Mesodermal cell (in vitro differentiated cells): ENCODE measurements at regions not wholly inside any gene's neighbourhood (a gene's known extent, or its start where the extent isn't known, plus 50 kb on each side); places are given as distances from the start of the nearest gene placed in this dataset.
"Not testable (repeated sequence)": the region's sequence is repeated elsewhere in the genome, so short reads cannot be mapped to it uniquely, and the experiment has no call there.

Experiments used
- H3K27ac ChIP-seq: 2 replicates; pipeline ENCODE4 v1.7.0; 2013; ENCODE audit warnings: mild to moderate bottlenecking, low read depth, low read length, moderate library complexity; ENCODE audit not compliant: severe bottlenecking
- H3K36me3 ChIP-seq: 2 replicates; pipeline ENCODE4 v1.7.1; 2013; ENCODE audit warnings: mild to moderate bottlenecking, low read length, moderate library complexity; ENCODE audit not compliant: control insufficient read depth, insufficient read depth
- H3K4me1 ChIP-seq: one replicate; pipeline ENCODE4 v1.7.1; 2013; ENCODE audit warnings: mild to moderate bottlenecking, low read length; ENCODE audit not compliant: insufficient read depth, control insufficient read depth, poor library complexity, severe bottlenecking
- H3K4me3 ChIP-seq: 2 replicates; pipeline ENCODE4 v1.7.0; 2013; ENCODE audit warnings: low read length, control low read depth, mild to moderate bottlenecking; ENCODE audit not compliant: insufficient read depth, poor library complexity, severe bottlenecking; ENCODE audit errors: extremely low read depth
- H3K9me3 ChIP-seq: 2 replicates; pipeline ENCODE4 v1.7.1; 2013; ENCODE audit warnings: mild to moderate bottlenecking, low read length, moderate library complexity; ENCODE audit not compliant: control insufficient read depth
- WGBS, 2 experiments: methylation state at CpG; one replicate each; pipeline ENCODE4 v1.1.5; 2013; ENCODE audit warnings: missing lambda C conversion rate in 2 of 2; ENCODE audit not compliant: insufficient coverage in 2 of 2; 5-methylcytosine and 5-hydroxymethylcytosine counted together

DNA sequence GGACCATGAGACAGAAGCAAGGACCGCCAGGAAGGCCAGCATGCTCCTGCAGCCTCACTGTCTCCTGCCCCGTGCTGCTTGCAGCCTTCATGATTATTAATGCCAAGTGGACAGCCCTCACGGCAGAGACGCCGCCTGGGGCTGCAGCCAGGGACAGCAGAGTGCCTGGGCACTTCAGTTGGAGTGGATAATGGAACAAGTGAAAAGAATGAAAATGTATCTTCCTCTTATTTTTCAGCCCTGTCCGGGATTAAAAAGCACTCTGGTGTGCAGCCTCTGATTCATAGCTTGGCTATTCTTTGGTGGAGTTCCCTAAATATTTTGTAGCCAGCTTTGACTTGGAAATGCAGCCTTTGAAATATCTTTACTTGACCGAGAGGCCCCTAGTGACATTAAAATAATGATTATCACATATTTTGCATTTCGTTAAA lies 1404.2 kb downstream of the BRD1 start:
- 90 to 98% methylated on average over 5 to 6 of the region's 8 CpGs for WGBS, 2 experiments
- no peaks in the 10 kb centered on the region for H3K9me3 ChIP-seq
- H3K27ac ChIP-seq: no peak overlapping the region
- H3K4me1 ChIP-seq: peaks cover 5% of the 10 kb centered on the region
- no peaks in the 10 kb centered on the region for H3K36me3 ChIP-seq
- H3K4me3 ChIP-seq: no peak overlapping the region

DNA sequence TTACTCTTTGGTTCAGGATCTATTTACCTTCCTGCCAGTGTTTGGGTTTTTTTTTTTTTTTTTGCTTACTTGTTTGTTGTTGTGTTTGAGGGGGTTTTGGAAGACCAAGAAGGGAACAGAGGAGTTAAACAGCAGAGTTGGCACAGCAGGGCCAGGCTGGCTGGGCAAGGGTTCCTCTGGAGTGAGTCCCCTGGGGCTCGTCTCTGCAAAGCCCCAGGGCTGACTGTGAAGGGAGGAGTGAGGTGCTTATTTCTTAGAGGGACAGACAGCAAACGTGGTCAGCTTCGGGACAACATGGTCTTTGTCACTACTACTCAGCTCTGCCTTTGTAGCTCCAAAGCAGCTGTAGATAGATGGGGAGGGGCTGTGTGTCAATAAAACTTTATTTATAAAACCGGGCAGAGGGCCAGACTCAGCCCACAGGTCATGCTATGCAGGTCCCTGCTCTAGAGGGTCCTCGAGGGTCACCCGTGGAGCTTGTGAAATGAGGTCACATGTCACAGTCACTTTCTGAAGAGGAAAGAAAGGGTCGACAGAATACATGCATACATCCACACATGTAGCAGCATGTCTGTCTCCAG lies 1404.7 kb downstream of the BRD1 start:
- no peak overlapping the region for H3K4me3 ChIP-seq

DNA sequence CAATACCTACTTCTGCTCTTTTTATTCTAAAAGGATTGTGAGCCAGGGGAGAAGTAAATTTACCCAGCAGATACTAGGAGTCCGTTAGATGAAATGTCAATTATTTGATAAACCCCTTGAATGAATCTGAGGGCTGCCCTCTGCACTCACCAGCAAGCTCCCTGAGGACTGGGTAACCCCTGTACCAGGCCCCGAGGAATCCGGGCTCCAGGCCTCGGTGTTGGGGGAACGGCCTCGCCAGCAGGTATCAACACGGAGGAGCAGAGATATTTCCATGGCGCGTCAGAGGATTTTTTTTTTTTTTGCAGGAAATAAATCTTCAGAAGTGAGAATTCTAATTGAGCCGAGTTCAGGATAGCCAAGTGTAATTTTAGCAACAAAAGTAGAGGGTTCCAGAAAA lies 1408.8 kb downstream of the BRD1 start:
- H3K9me3 ChIP-seq: no peaks in the 10 kb centered on the region
- no peaks in the 10 kb centered on the region for H3K36me3 ChIP-seq
- no peaks in the 10 kb centered on the region for H3K4me1 ChIP-seq
- no peak overlapping the region for H3K27ac ChIP-seq
- WGBS, 2 experiments: 93 to 96% methylated on average over 10 of the region's 10 CpGs
- H3K4me3 ChIP-seq: no peak overlapping the region

More for the DNA sequence above, 1404.7 kb downstream of the BRD1 start:
- 83 to 89% methylated on average over 2 to 4 of the region's 7 CpGs for WGBS, 2 experiments
- Histone ChIP-seq H3K9me3 (no peaks in the 10 kb centered on the region), H3K27ac (no peak overlapping the region), H3K4me1 (no peaks in the 10 kb centered on the region), H3K36me3 (no peaks in the 10 kb centered on the region)

DNA sequence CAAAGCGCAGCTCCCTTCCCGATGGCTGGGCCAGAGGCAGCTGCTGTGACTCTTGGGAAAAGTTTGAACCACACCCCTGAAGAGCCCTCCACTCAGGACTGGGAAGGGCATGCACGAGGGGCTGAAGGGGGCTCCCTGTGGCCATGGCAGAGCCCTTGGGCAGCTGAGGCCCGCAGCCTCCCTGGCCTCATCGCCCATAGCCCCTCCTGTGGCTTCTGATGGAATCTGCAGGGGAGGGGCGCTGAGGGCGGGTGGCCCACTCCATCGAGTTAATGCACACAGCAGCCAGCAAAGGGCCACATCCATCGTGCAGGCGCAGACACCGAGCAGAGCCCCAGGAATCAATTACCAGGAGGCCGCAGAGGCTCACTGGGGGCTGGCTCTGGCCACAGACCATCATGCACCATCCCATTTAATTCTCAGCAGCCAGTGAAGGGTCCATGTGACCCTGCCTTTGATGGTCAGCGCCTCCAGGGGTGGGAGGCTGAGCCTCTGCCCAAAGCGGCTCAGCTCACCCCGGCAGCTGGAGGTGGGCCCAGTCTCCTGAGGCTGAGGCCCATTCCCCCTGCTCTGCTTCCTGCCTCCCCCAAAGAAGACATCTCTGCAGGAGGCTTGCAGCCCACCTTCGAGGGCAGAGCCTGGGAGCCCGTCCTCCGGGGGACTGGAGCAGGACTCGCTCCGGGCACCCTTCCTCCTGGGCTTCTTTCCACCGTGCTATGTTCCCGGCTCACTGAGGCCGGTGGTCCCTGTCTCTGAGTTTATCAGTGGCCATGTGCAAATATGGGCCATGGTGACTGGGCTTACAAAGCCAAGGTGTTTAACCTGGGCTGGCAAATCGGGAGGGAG lies 1410.2 kb downstream of the BRD1 start:
- Histone ChIP-seq H3K4me1 (no peaks in the 10 kb centered on the region), H3K27ac (no peak overlapping the region), H3K36me3 (no peaks in the 10 kb centered on the region), H3K9me3 (no peaks in the 10 kb centered on the region), H3K4me3 (no peak overlapping the region)
- WGBS, 2 experiments: 93% methylated on average over 14 to 24 of the region's 24 CpGs

DNA sequence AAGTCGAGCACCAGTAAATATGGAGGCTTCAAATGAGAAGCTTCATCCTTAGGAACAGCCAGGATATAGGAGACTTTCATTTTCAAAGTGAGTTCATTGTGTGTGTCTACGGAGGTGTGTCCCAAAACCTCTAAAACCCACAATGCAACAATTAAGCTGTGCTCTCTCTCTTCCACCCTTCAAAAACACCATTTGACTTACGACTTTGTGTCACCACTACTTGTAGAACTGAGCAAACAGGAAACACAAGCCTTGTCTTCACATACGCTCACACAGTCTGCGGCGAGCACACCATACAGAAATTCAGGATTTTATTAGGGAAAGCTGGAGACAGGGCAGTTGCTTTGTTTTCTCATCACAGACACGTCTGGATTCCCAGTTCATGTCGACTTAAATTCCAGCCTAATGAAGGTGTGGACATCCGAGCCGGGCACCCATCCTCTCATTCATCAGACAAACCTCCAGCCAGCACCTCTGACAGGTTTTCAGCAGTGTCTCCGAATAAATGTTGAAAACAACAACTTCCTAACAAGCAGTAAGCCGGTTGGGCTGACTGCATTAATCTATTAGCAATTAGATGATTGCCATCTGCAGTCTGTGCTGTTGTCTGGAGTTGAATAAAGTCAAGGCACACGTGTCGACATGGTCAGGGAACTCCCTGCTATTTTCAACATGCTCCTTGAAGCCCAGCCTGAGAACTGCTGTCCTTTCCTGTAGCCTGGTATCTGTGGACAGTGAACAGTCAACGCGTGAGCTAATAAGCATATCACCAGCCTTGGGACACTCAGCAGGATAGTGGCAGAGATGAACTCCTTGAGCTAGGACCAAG lies 1411.1 kb downstream of the BRD1 start:
- 77 to 79% methylated on average over 13 of the region's 16 CpGs for WGBS, 2 experiments
- no peak overlapping the region for H3K4me3 ChIP-seq
- no peak overlapping the region for H3K27ac ChIP-seq

DNA sequence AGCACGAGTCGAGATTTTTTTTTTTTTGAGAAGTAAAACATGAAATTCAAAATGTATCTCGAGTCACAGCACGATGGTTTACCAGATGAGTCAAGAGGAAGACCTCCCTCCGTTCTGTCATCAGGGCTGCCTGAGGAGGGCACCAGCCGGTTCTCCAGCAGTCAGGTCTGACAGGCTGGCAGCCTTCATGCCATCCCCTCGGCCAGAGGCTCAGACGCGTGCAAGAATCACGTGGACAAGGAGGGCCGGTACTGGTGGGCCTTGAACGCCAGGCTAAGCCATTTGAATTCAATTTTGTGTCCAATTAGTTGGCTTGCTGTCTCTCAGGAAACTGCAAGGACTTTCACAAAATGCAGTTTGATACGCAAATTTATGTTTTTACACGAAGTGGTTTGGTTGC lies 1412.2 kb downstream of the BRD1 start:
- no peaks in the 10 kb centered on the region for H3K4me1 ChIP-seq
- H3K4me3 ChIP-seq: no peak overlapping the region
- H3K9me3 ChIP-seq: no peaks in the 10 kb centered on the region
- no peaks in the 10 kb centered on the region for H3K36me3 ChIP-seq
- H3K27ac ChIP-seq: no peak overlapping the region
- WGBS, 2 experiments: 86 to 88% methylated on average over 11 of the region's 14 CpGs

More for the DNA sequence above, 1411.1 kb downstream of the BRD1 start:
- no peaks in the 10 kb centered on the region for H3K9me3 ChIP-seq
- H3K36me3 ChIP-seq: no peaks in the 10 kb centered on the region
- no peaks in the 10 kb centered on the region for H3K4me1 ChIP-seq

DNA sequence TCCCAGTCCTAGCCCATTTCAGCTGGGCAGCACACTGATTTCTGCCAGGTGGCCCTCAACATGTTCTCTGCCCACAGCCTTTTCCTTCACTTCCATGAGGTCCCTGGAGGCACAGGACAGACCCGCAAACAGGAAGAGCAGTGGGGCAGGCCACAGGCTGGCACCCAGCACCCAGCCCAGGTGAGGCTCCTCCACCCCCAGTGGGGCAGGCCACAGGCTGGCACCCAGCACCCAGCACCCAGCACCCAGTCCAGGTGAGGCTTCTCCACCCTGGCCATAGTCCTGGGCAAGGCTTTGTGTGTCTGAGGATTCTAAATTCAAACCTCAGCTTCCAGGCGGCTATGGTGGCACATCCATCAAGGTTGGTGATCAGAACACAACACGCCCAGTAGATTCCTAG lies 1413.0 kb downstream of the BRD1 start:
- Histone ChIP-seq H3K27ac (no peak overlapping the region), H3K36me3 (no peaks in the 10 kb centered on the region), H3K9me3 (no peaks in the 10 kb centered on the region), H3K4me3 (no peak overlapping the region), H3K4me1 (no peaks in the 10 kb centered on the region)
- 94 to 97% methylated on average over 3 of the region's 3 CpGs for WGBS, 2 experiments

DNA sequence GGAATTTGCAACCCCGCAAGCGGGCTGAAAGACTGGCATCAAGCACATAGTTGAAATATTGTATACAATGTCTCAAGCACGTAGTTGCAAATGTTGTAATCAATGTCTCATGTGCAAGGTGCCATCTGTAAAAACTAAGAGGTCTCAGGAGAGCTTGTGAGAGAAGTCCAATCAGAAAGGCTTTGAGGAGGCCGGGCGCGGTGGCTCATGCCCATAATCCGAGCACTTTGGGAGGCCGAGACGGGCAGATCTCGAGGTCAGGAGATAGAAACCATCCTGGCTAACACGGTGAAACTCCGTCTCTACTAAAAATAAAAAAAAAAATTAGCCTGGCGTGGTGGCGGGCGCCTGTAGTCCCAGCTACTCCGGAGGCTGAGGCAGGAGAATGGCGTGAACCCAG lies 1414.7 kb downstream of the BRD1 start:
- not testable (repeated sequence) for H3K4me1 ChIP-seq, H3K36me3 ChIP-seq, H3K27ac ChIP-seq, H3K4me3 ChIP-seq, H3K9me3 ChIP-seq
- WGBS, 2 experiments: 99% methylated on average over 12 to 17 of the region's 17 CpGs

DNA sequence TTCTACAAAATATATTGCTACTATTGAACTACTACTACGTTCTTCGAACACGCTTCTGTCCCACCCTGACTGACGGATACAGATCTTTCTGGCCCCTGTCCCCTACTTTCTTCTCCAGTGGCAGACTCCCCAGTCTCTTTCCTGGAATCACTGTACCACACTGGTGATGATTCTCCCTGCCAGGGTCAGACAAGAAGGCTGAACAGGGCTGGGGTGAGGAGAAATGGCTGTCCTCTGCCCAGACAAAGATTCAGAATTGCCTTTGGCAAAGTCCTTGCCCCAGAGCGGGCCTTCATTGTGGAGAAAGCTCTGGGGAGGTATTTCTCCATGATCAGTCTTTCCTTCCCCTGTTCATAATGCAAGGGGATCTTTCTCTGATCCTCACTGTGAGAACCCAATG lies 1417.1 kb downstream of the BRD1 start:
- no peaks in the 10 kb centered on the region for H3K36me3 ChIP-seq
- H3K9me3 ChIP-seq: no peaks in the 10 kb centered on the region
- 94 to 100% methylated on average over 1 to 4 of the region's 5 CpGs for WGBS, 2 experiments
- no peak overlapping the region for H3K27ac ChIP-seq
- no peak overlapping the region for H3K4me3 ChIP-seq
- H3K4me1 ChIP-seq: no peaks in the 10 kb centered on the region

DNA sequence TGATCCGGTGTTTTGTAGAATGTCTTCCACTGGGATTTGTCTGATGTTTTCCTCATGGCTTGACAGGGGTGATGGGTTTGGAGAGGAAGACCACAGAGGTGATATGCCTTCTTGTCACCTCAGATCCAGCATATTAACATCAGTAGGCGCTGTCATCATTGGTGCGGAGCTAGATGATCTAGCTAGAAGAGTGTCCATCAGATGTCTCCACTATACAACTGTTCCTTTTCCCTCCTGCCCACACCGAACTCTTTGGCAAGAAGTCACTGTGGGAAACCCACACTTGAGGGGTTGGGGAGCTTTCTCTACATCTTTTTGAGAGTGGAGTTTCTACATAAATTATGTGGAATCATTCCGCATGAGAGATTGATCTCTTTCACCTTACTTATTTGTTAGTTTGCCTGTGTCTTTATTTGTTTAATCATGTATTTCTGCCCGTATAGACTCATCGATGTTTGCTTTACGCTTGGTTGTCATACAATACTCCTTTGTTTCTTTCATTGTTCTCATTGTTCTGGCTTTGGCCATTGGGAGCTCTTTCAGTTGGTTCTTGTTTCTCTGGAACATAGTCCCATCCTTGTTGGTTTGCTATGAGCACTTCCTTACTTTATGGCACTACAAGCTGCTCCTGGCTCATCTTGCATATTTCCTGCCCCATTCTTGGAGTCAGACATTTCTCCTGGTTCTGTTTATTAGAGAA lies 1420.3 kb downstream of the BRD1 start:
- 90 to 100% methylated on average over 3 to 4 of the region's 8 CpGs for WGBS, 2 experiments
- Histone ChIP-seq H3K9me3 (no peaks in the 10 kb centered on the region), H3K4me3 (no peak overlapping the region), H3K4me1 (no peaks in the 10 kb centered on the region), H3K36me3 (no peaks in the 10 kb centered on the region), H3K27ac (no peak overlapping the region)
